B cell (primary cell): ENCODE measurements at regions not wholly inside any gene's neighbourhood (a gene's known extent, or its start where the extent isn't known, plus 50 kb on each side); places are given as distances from the start of the nearest gene placed in this dataset.

Experiments
- EZH2 ChIP-seq: IDR thresholded peaks from 2 replicates; pipeline ENCODE4 v1.6.1; 2012; ENCODE audit warnings: borderline replicate concordance, low read depth, mild to moderate bottlenecking, moderate library complexity, low read length; ENCODE audit not compliant: insufficient read depth, poor library complexity, severe bottlenecking
- TF ChIP-seq, protein P1 (sequence below): fragments of 200-600 bp; IDR thresholded peaks from one replicate; pipeline ENCODE4 v1.8.0; 2022; ENCODE audit warnings: antibody characterized with exemption, mild to moderate bottlenecking

GRCh38 chrX:67105758-67106116 lies 438.1 kb upstream of the AR start:
- no peak for TF ChIP-seq EZH2
- TF ChIP-seq, protein P1, sequence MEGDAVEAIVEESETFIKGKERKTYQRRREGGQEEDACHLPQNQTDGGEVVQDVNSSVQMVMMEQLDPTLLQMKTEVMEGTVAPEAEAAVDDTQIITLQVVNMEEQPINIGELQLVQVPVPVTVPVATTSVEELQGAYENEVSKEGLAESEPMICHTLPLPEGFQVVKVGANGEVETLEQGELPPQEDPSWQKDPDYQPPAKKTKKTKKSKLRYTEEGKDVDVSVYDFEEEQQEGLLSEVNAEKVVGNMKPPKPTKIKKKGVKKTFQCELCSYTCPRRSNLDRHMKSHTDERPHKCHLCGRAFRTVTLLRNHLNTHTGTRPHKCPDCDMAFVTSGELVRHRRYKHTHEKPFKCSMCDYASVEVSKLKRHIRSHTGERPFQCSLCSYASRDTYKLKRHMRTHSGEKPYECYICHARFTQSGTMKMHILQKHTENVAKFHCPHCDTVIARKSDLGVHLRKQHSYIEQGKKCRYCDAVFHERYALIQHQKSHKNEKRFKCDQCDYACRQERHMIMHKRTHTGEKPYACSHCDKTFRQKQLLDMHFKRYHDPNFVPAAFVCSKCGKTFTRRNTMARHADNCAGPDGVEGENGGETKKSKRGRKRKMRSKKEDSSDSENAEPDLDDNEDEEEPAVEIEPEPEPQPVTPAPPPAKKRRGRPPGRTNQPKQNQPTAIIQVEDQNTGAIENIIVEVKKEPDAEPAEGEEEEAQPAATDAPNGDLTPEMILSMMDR: no peak
